ENCODE measurements at regions not wholly inside any gene's neighbourhood (a gene's known extent, or its start where the extent isn't known, plus 50 kb on each side); places are given as distances from the start of the nearest gene placed in this dataset.

DNA sequence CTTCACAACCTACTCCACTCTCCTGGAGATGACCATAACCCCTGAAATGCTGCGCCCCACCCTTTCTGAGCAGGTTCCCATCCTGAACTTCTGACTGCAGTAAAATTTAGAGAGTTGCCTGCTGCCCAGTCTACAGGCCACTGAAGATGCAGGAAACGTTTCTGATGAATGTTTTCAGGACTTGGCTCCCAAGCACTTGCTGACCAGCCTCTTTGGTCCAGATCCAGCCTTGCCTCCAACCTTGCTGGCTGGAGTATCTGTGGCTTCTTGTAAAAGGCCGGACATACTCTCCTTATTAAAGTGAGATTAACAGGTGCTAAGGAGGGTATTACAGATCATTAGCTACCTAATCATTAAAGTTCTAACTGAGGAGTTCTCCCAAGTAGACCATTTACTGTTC lies 70.3 kb upstream of the STXBP6 start:
- intact Hi-C loops (cut with DNase I) = no loop called here
- DNase-seq (ENCODE audit: low spot score) = no peak

- DNase-seq (ENCODE audit: low spot score) = no peak
- intact Hi-C loops (cut with DNase I) = loop anchor here in 1 of 2 donors (10.0 kb wide), 1 partner anchor 74 kb away; no protein-coding TSS in a partner anchor
Measured at GRCh38 chr14:25118671-25119070, 68.7 kb upstream of the STXBP6 start.

DNA sequence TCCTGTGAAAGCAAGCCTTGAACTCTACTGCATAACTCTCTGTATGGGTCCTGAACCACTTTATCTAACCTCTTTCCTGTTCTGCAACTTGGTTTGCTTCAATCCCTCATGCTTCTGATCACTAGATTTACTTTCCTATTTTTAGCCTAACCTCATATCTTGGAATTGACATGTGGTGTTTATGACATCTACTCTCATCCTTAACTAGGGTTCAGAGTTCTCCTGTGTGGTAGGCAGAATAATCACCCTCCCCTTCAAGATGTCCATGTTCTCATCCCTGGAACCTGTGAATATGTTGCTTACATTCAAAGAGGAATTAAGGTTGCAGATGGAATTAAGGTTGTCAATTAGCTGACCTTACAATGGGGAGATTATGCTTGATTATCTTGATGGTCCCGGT lies 67.4 kb upstream of the STXBP6 start:
- no peak for DNase-seq (ENCODE audit: low spot score)
- intact Hi-C loops (cut with DNase I) = loop anchor here in 1 of 2 donors (10.0 kb wide), 1 partner anchor 73 kb away; no protein-coding TSS in a partner anchor

GRCh38 chr14:25116607-25117006 lies 66.7 kb upstream of the STXBP6 start:
- intact Hi-C loops (cut with DNase I) = loop anchor here in 1 of 2 donors (10.0 kb wide), 1 partner anchor 72 kb away; no protein-coding TSS in a partner anchor
- no peak for DNase-seq (ENCODE audit: low spot score)

DNA sequence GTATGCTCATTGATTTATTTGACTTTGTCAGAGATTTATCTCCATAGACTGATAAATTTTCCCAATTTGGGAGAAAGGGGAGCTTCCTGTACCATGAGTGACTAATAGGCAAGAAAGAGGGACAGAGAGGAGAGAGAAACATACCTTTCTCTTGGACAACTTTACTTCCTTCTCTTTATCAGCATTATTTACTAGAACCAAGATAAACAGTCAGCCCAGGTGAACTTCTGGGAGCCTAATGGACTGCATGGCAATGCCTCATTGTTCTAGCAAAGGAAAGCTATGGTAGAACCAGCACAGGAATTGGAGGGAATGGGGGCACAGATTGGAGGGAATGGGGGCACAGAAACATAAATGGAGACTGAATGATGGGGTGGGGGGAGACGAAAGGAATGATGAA lies 63.4 kb upstream of the STXBP6 start:
- intact Hi-C loops (cut with DNase I) = loop anchor here in 1 of 2 donors (10.0 kb wide), 1 partner anchor 69 kb away; no protein-coding TSS in a partner anchor
- no peak for DNase-seq (ENCODE audit: low spot score)

DNA sequence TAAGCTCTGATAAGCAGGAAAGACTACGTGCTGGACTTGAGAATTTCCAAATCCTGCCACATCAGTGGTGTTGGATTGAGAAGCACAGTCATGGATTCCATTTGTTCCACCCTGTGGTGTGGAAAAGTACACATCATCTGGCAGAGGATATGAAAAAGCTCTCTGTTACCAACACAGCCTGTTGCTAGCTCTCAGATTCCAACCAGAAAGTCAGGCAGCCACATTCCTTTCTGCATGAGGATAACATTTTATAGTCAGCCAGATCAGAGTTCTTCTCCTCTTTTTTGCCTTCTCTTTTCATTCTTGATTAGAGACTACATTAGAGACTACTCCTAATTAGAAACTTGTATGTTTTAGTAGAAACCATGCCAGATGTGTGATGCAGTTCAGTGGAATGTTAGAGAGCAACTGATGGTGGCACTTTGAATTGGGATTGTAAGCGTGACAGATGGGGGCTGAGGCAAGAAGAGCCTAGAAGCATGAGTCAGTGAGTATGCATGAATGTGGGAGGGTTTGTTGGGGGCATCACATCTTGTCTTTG lies 61.2 kb upstream of the STXBP6 start:
- intact Hi-C loops (cut with DNase I) = loop anchor here in 1 of 2 donors (10.0 kb wide), 1 partner anchor 66 kb away; no protein-coding TSS in a partner anchor
- DNase-seq (ENCODE audit: low spot score) = no peak

GRCh38 chr14:25110106-25110505 lies 60.2 kb upstream of the STXBP6 start:
- intact Hi-C loops (cut with DNase I) = loop anchor here in 1 of 2 donors (10.0 kb wide), 1 partner anchor 65 kb away; no protein-coding TSS in a partner anchor

DNA sequence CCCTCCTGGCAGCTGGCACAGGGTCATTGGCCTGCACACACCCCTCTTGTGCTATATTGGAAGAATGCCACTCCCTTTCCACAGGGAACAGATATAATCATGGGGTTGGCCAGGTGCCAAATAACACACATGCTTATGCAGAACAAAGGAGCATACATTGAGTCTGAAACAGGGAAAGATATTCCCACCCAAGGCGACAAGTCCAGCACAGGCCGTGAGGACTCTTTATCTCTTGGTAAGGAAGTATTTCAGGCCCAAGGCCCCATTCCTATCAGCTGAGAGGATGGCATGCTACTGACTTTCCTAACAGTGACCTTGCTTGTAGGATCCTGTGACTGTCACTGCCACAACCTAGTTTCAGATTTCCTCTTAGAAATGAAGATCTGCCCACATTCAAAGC lies 59.0 kb upstream of the STXBP6 start:
- DNase-seq (ENCODE audit: low spot score) = no peak
- intact Hi-C loops (cut with DNase I) = no loop called here

More at GRCh38 chr14:25110106-25110505, 60.2 kb upstream of the STXBP6 start:
- DNase-seq (ENCODE audit: low spot score) = no peak

DNA sequence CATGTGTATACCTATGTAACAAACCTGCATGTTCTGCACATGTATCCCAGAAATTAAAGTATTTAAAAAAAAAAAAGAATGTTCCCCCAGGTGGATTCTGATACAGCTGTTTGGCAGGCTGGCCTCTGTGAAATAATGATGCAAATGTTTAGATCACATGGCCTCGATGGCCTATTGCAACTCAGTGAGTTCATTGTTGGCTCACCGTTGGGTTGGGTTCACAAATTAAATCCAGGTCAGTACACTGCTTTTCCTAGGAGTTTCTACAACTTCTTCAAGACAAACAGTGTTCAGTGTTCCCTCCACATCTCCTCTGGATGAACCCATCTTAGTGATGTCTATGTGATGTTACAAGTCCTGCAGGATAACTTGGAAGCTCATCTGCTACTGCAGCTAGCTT lies 58.3 kb upstream of the STXBP6 start:
- intact Hi-C loops (cut with DNase I) = no loop called here

DNA sequence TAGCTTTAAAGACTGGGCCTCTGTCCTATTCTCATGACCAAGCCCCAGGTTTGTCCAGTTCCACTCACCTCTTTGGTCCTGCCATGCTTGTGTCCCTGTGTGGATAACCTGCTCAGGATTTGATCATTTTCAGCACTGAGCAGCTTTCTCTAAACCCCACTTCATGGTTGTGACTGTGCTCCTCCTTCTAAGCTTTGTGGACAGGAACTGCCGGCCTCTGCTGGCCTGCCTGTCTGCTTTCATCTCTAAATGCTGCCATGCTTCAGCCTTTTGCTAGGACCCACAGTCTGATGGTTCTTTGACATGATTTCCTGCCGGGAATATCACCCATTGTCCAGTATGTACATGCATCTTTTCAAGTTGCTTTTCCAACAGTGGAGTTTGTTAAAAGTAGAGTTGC lies 53.9 kb upstream of the STXBP6 start:
- no peak for DNase-seq (ENCODE audit: low spot score)

More for the DNA sequence above, 58.3 kb upstream of the STXBP6 start:
- no peak for DNase-seq (ENCODE audit: low spot score)

DNA sequence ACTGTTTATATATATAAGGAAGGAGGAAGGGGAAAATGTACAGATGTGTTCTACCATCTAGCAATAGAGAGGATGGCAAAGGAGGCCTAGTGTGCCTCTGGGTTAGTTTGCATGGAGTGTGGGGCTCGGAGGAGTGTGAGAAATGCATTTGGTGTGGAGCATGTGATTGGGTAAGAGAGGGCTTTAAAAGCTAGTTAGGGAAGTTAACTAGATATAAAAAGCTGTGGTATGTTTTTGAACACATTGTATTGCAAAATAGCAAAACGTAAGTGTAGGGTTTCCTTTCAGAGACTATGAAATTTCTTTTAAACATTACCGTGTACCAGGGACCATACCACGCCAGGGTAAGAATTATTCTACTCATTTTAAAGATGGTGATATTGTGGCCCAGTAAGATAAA lies 53.3 kb upstream of the STXBP6 start:
- intact Hi-C loops (cut with DNase I) = no loop called here
- no peak for DNase-seq (ENCODE audit: low spot score)

More for the DNA sequence above, 53.9 kb upstream of the STXBP6 start:
- intact Hi-C loops (cut with DNase I) = no loop called here

- DNase-seq (ENCODE audit: low spot score) = no peak
- intact Hi-C loops (cut with DNase I) = no loop called here
Measured at GRCh38 chr14:25102788-25103187, 52.8 kb upstream of the STXBP6 start.

DNA sequence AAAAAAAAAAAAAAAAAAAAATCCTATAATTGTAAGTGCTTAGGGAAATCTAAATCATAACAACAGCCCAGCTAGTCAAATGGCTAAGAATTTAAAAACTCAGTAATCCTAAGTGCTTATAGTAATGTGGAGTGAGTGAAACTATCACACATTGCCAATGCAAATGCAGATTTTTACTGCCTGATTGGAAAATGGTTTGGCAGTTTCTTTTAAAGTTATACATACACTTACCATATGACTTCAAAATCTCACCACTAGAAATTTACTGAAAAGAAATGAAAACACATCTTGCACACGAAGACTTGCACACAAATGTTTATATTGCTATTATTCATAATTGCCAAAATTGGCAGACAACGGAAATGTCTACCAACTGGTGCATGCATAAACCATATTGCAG lies 51.3 kb upstream of the STXBP6 start:
- DNase-seq (ENCODE audit: low spot score) = no peak
- intact Hi-C loops (cut with DNase I) = no loop called here

Data from posterior vena cava (tissue), 2 donors.